NCI-H2171 (cell line): ENCODE measurements at regions not wholly inside any gene's neighbourhood (a gene's known extent, or its start where the extent isn't known, plus 50 kb on each side); places are given as distances from the start of the nearest gene placed in this dataset.
"Not testable (repeated sequence)": the region's sequence is repeated elsewhere in the genome, so short reads cannot be mapped to it uniquely, and the experiment has no call there.

Experiments
- DNase-seq: peaks from one replicate; lab custom pipeline; 2025; lab: John Stamatoyannopoulos, UW

DNA sequence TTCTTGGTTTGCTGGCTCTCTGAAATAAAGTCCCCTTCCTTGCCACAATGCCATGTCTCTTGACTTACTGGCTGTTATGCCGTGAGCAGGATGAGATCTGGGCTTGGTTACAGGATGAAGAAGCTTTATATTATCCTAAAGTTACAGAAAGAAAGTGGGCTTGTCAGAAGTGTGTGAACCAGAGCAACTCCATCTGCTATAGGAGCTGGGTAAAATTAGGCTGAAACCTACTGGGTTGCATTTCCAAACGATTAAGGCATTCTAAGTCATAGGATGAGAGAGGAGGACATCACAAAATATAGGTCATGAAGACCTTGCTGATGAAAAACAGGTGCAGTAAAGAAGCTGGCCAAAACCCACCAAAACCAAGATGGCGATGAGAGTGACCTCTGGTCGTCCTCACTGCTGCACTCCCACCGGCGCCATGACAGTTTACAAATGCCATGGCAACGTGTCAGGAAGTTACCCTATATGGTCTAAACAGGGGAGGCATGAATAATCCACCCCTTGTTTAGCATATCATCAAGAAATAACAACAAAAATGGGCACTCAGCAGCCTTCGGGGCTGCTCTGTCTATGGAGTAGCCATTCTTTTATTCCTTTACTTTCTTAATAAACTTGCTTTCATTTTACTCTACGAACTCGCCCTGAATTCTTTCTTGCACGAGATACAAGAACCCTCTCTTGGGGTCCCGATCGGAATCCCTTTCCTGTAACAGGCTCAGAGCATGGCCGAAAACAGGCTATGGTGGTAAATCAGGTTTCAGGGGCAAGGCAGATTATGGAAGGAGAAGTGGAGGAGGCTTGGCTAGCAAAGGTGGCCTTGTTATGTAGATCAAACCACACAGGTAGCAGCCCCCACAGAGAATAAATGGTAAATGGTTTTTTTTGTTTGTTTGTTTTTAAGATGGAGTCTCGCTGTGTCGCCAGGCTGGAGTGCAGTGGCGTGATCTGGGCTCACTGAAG is 81.3 kb upstream of the C16orf82 start:
- no peak for DNase-seq

GRCh38 chr16:26987597-26988010 is 79.1 kb upstream of the C16orf82 start:
- no peak for DNase-seq

GRCh38 chr16:26988186-26988585 is 78.5 kb upstream of the C16orf82 start:
- DNase-seq = no peak

DNA sequence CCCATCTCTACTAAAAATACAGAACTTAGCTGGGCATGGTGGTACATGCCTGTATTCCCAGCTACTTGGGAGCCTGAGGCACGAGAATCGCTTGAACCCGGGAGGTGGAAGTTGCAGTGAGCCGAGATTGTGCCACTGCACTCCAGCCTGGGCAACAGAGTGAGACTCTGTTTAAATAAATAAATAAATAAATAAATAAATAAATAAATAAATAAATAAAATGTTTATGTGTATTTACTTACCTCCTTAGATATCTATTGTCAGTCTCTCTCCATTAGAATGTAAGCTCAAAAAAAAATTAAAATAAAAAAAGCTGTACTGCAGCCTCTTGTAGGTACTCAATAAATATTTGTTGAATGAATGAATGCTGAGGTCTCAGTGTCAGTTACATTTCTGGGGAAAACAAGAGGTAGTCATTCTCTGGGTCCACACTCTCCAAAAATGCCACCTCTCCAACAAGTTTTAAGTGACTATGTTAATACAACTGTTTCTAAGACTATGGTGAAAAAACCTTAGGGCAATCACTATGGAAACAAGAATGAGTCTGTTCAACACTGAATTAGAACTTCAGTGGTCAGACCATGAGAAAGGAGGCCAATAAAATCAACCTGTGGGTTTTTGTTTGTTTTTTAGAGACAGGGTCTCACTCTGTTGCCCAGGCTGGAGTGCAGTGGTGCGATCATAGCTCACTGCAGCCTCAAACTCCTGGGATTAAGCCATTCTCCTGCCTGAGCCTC is 76.2 kb upstream of the C16orf82 start:
- not testable (repeated sequence) for DNase-seq

DNA sequence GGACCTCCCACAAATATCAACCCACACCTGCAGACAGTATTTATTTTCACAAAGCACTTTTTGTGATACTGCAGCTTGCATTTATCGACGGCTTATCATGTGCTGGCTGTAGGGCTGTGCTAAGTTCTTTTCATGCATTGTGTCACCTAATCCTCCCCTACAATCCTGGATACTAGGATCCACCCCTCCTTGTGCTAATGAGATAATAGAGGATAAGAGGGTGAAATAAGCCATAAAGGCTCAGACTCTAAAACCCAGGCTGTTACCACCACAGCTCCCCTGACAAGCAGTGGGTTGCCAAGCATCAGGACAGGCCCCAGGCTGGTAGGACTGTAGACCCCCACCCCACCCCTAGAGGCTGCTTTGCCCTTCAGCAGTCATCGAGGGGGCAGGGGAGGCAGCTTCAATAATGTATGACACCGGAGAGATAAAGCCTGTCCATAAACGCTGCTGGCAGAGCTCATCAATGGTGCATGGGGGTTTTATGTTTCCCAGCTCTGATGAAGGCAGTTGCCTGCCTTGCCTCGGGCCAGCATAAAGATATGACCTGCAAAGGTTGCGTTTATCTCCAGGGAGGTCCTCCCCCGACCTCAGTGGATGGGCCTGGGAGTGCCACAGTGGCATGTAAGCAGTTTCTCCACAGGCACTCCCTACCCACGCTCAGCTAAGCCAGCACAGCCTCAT is 73.9 kb upstream of the C16orf82 start:
- no peak for DNase-seq

- DNase-seq = no peak
Observed at GRCh38 chr16:26993511-26993910, 73.2 kb upstream of the C16orf82 start.

- DNase-seq = no peak
Observed at GRCh38 chr16:26993963-26994362, 72.8 kb upstream of the C16orf82 start.

- no peak for DNase-seq
Observed at GRCh38 chr16:26995522-26995921, 71.2 kb upstream of the C16orf82 start.

DNA sequence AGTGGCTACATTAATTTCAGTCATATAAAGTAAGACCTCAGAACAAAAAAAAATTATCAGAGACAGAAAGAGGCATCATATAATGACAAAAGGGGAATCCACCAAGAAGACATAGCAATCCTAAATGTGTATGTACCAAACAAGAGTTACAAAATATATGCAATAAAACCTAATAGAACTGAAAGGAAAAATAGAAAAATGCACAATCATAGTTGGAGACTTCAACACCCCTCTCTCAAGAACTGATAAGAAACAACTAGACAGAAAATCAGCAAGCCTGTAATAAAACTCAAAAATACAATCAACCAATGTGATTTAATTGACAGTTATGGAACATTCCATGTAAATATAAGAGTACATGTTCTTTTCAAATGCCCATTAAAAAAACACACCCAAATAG is 61.3 kb upstream of the C16orf82 start:
- DNase-seq = no peak
